Iris pigment epithelial cell (primary cell): ENCODE measurements at regions not wholly inside any gene's neighbourhood (a gene's known extent, or its start where the extent isn't known, plus 50 kb on each side); places are given as distances from the start of the nearest gene placed in this dataset.
"Not testable (repeated sequence)": the region's sequence is repeated elsewhere in the genome, so short reads cannot be mapped to it uniquely, and the experiment has no call there.

Experiments used
- DNase-seq: peaks from one replicate; pipeline ENCODE4 v3.0.0-alpha.2; 2011; ENCODE audit warnings: low read depth

DNA sequence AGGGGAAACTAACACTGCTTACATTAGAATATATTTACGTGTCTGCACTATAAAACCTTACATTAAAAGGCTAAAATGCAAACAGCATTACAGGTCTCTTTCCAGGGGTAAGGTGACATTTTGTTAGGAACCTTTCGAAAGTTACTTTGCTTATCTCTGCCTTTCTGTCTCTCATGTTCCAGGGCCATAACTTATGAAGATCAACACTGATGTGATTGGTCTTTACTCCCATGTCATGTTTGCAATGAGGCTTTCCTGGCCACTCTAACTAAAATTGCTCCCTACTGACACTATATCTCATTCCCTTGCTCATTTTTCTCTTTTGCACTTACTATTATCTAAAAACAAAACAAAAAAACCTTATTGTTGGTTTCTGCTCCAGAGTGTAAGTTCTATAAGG, 119.0 kb downstream of the JRKL start:
- no peak for DNase-seq

DNA sequence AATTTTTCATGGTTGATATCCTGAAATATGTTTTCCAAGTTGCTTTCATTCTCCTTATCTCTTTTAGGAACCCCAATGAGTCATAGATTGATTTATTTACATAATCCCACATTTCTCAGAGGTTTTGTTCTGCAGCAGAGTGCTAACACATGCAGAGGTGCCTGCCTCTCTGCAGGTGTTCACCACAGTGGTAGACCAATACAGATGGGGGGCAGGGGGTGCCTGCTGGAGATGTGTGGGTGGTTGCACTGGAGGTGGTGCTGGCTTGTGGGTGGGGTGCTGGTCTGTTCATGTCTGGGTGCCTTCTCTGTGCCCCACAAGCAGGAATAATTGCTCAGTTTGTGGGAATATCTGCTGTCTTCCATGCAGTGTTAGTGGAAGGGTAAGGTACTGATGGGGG, 131.1 kb downstream of the JRKL start:
- no peak for DNase-seq

DNA sequence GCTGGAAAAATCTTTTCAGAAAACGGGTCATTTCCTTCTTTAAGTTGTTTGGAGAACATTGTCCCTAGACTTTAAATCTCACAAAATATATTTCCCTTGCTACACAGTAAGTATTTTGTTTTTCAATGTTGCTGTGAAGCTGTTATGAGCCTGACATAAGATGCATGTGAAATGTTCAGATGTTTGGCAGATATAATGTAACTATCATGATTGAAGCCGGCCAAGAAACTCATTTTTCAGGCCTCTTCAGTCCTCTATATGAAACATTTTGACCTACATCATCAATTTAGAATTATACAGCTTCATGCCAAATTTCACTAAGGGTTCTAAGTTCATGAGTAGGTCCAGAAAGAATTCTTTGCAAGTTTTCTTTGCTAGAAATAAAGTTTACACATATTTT, 133.8 kb downstream of the JRKL start:
- DNase-seq = no peak

DNA sequence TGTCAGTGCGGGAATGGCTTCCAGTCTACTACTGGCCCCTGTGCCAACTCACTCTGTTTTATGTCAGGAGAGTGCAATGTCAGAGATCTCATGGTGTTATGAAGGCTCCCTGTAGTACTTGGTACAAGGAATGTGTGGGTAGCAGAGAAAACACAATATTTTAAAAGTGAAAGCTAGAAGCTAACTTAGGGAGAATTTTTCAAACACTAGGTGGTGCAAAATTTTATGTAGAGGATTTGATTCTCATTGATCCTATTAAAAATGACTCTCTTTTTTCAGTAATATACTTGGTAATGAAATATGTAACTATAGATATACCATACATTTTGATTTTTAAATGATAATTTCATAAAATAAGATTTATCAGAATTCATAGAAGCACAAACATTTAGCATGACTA, 134.7 kb downstream of the JRKL start:
- DNase-seq = no peak

DNA sequence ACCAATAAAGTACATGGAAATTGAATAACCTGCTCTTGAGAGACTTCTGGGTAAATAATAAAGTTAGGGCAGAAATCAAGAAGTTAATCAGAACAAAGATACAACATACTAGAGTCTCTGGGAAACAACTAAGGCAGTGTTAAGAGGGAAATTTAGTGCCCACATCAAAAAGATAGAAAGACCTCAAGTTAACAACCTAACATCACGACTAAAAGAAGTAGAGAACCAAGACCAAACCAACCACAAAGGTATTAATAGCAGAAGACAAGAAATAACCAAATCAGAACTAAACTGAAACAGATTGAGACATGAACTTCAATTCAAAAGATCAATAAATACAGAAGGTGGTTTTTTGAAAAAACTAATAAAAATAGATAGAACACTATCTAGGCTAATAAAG, 140.7 kb downstream of the JRKL start:
- DNase-seq = no peak

DNA sequence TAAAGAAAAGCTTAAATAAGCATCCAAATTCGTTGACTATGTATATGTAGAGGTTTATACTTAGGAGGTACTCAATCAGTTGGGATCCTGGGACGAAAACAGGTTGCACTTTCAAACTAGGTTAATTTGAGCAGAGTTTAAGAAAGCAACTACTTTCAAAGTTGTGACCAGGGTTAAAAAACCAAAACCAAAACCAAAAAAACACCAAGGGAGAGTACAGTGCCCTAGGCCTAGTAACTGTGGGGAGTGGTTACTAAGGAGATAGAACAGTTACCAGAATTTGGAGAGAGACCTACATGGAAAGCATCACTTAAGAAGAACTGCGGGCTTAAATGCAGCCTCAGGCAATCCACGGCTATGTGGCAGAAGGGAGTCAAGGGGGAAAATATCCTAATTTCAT, 148.3 kb downstream of the JRKL start:
- no peak for DNase-seq

DNA sequence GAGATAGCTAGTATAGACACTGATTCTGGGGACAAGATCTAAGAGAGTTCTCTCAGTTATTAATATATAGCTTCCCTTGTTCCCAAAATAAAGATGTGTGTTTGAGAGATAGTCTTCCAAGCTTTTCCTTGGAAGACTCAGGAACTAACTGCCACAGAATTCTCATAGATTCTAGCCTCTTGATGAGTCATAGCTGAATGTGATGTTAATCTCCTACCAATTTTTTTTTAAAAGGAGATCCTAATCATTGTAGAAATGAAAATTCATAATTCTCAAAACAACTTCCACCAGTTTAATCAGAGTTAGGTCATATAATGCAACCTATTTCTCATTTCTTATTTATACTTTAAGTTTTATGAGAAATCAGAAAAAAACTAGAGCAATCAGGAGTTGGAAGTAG, 148.8 kb downstream of the JRKL start:
- no peak for DNase-seq

DNA sequence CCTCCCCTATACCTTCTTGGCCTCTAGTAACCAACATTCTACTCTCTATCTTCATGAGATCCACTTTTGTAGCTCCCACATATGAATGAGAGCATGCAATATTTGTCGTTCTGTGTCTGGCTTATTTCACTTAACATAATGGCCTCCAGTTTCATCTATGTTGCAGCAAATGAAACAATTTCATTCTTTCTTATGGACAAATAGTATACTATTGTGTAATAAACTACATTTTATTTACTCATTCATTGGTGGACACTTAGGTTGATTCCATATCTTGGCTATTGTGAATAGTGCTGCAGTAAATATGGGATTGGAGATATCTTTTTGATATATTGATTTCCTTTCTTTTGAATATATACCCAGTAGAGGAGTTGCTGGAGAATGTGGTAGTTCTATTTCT, 151.1 kb downstream of the JRKL start:
- no peak for DNase-seq

DNA sequence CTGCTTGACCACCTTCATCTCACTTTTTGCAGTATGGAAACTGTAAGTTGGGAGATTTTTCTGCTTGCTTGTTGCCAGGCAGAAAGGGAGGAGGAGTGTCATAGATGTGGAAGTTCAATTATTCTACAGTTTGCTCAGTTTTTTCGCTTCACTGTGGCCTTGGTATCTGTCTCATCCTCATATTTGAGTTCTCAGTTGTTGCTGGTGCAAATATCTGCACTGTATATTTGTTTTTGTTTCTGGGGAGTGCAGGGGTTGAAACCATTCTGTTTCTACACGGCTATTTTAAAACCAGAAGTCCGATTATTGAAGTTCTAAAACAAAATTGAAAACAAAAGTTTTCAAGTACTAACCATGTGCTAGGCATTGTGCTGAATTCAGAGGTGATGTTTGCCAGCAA, 153.4 kb downstream of the JRKL start:
- DNase-seq = no peak

DNA sequence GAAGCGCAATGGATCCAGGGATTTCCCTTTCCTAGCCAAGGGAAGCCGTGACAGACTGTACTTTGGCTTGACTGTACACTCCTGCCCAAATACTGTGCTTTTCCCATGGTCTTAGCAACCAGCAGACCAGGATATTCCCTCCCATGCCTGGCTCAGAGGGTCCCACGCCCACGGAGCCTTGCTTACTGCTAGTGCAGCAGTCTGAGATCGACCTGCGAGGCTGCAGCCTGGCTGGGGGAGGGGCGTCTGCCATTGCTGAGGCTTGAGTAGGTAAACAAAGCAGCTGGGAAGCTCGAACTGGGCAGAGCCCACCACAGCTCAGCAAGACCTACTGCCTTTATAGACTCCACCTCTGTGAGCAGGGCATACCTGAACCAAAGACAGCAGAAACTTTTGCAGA, 155.4 kb downstream of the JRKL start:
- not testable (repeated sequence) for DNase-seq

DNA sequence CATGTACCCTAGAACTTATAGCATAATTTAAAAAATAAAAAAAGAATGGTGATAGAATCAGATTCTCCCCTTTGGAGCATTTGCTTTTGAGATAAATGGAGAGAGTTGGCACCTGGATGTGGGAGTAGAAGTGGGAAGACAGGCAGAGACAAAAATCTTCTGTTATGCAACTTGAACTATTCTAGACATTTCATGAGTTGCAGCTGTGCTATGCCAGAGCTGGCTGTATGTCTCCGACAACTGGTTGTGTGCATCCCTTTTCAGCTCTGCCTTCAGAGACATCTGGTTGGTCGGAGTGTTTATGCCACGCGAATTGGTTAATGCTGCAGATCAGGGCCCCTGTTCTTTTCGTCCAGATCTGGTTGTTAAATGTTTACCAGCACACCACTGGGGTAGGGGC, 161.3 kb downstream of the JRKL start:
- no peak for DNase-seq

DNA sequence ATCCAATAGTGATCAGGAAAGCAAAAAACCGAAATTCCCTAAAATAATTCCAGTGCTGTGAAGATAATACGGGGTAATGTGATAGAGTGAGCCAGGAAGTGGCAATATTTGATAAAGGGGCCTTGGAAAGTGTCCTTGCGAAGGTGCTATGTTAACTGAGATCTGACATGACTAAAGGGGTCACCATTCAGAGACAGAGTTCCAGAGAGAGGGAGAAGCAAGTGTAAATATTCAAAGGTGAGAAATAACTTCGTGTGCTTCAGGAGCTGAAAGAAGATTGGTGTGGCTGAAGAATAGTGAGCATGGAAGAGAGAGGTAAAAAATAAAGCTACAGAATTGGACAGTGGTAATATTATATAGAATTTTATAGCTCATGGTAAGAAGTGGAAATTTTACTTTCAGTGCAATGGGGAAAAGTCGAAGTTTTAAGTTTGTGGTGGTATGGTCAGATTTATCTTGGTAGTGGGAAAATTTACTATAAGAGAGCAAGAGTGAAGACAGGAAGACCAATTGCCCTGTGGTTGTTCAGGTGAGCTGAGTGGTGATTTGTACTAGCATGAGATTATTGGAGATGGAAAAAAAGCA, 164.5 kb downstream of the JRKL start:
- DNase-seq = no peak

DNA sequence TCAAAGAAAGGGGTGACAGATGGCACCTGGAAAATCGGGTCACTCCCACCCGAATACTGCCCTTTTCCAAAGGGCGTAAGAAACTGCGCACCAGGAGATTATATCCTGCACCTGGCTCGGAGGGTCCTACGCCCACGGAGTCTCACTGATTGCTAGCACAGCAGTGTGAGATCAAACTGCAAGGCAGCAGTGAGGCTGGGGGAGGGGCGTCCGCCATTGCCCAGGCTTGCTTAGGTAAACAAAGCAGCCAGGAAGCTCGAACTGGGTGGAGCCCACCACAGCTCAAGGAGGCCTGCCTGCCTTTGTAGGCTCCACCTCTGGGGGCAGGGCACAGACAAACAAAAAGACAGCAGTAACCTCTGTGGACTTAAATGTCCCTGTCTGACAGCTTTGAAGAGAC, 166.0 kb downstream of the JRKL start:
- DNase-seq = not testable (repeated sequence)

DNA sequence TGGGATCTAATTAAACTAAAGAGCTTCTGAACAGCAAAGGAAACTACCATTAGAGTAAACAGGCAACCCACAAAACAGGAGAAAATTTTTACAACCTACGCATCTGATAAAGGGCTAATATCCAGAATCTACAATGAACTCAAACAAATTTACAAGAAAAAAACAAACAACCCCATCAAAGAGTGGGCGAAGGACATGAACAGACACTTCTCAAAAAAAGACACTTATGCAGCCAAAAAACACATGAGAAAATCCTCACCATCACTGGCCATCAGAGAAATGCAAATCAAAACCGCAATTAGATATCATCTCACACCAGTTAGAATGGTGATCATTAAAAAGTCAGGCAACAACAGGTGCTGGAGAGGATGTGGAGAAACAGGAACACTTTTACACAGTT, 170.9 kb downstream of the JRKL start:
- not testable (repeated sequence) for DNase-seq

DNA sequence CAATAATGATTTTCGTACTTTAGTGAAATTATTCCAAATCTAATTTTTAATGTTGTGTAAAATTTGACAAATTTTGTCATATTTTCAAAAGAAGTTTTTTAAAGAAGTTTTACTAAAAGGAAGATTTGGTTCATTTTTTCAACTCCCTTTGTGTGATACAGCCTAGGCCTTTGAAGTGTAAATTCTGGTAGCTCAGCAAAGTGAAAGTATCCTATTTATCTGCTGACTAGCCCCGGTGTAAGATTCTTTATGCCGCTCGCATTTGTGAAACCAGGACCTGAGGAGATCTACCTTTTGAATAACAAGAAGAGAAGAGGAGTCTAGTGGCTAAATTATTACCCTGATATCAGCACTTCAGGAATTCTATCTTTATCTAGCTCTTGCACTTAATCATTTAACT, 177.4 kb downstream of the JRKL start:
- peak; percentile 1 for DNase-seq

DNA sequence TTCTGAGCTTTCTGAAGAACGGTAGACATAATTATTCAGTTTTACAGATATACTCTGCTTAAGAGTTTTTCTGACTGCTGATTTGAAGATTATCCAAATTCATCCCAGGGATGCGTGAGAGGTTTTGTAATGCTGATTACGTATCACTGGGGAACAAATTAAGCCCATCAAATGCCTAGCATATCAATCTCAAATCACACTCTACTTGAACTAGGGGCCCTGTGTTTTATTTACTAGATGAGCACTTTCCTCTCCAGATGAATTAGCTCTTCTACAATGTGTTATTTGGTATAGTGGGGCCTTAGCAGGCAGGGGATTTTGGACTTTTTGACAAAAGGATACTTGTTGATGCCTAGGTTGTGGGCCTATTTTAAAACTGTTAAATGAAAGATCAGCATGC, 177.9 kb downstream of the JRKL start:
- no peak for DNase-seq

DNA sequence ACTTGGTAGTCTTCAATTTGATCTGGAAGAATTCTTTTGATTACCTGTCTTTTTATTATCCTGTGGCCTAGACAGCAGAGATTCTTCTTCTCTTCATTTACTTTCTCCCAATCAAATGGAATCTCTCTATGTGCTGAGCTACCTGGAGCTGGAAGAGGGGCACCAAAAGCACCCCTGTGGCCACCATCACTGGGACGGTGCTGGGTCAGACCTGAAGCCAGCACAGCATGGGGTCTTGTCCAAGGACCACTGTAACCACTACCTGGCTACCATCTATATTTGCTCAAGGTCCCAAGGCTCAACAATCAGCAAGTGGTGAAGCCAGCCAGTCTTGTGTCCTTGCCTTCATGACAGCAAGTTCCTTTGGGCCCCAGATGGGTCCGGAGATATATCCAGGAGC, 186.6 kb downstream of the JRKL start:
- DNase-seq = no peak

DNA sequence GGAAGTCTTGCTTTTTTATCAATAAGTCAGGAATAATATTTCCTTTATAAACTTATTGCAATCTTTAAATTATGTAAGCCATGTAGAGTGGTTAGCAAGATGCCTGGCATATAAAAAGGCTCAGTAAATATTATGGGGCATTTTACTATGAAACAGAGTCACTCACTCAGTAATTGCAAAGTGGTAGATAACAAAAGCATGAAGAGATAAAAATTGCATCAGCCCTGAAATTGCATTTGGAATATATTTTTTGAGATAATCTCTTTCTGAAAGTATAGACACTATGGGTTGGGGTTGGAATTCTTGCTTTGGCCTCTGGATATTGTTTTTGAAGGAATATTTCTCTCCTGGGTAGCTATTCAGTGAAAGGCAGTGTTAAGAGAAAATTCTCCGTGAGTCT, 188.6 kb downstream of the JRKL start:
- DNase-seq = no peak

DNA sequence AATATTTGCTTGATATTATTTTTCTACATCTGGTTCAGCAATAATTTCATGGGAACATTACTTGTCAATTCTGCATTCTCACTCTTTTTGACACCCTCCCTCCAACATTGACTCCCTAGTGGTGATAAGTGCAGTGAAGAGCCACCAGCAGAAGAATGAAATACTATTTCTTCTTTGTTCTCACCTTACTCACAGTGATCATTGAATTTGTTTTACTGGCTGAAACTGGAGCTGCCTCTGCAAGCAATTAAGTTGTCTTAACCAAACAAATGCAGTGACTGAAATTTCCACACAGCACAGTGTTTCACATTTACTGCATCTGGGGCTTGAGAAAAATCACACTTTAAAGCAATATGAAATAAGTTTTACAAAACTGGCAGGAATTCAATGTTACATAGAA, 189.8 kb downstream of the JRKL start:
- no peak for DNase-seq

DNA sequence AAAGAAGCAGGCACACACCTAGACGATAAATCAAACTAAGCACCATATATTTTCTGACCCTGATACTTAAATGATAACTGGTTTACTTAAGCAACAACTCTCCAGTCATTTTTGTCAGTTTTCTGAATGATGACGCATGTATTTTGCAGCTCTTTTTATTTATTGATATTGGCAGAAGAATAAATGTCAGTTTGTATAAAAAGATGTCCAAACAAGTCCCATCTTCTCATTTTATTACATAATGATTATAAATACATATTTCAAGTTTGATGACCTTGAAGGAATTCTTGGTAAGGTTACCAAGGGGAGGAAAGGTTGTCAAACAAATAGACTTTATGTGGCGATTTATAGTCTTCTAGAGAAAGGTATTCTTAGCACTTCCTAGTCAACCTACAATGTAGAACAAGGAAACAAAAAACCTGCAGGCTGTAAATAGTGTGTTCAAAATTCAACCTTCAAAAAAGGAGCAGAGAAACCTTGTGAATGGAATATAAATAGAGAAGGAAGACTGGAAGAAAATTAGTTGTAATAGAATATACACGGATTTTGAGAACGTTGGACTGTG, 190.7 kb downstream of the JRKL start:
- DNase-seq = no peak

DNA sequence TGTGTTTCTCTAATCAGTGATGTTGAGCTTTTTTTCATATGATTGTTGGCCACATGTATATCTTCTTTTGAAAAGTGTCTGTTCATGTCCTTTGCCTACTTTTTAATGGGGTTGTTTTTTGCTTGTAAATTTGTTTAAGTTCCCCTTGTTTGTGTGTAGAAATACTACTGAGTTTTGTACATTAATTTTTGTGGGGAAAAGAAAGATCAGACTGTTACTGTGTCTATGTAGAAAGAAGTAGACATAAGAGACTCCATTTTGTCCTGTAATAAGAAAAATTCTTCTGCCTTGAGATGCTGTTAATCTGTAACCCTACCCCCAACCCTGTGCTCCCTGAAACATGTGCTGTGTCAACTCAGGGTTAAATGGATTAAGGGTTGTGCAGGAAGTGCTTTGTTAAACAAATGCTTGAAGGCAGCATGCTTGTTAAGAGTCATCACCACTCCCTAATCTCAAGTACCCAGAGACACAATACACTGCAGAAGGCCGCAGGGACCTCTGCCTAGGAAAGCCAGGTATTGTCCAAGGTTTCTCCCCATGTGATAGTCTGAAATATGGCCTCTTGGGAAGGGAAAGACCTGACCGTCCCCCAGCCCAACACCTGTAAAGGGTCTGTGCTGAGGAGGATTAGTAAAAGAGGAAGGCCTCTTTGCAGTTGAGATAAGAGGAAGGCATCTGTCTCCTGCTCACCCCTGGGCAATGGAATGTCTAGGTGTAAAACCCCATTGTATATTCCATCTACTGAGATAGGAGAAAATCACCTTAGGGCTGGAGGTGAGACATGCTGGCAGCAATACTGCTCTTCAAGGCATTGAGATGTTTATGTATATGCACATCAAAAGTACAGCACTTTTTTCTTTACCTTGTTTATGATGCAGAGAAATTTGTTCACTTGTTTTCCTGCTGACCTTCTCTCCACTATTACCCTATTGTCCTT, 196.4 kb downstream of the JRKL start:
- DNase-seq = not testable (repeated sequence)

DNA sequence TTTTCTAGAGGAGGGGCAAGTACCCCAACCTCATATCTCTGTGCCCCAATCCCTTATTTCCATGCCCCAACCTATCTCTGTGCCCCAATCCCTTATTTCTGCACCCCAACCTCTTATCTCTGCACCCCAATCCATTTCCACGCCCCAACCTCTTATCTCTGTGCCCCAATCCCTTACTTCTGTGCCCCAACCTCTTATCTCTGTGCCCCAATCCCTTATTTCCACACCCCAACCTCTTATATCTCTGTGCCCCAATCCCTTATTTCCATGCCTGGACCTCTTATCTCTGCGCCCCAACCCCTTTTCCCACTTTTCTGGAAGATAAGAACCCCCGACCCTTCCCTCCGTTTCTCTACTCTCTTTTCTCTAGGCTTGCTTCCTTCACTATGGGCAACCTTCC, 199.0 kb downstream of the JRKL start:
- DNase-seq = not testable (repeated sequence)

DNA sequence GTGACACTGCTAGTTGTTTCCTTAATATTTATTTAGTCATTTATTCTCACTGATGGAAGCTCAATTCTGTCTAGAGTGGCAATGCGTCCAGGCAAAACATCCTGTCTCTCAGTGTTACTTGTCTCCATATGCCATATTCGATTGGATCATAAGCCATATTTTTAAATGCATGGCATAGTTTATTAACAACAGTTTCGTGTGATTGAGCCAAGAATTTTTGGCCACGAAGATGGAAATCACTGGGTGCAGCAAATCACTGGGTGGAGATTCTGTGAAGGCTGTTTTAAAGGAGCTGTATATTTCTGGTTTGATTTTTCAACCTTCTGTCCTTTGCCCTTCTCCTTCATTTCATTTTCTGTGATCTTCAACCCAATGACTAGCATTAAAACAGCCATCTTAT, 205.2 kb downstream of the JRKL start:
- no peak for DNase-seq
